NB4 (cell line): ENCODE measurements at regions not wholly inside any gene's neighbourhood (a gene's known extent, or its start where the extent isn't known, plus 50 kb on each side); places are given as distances from the start of the nearest gene placed in this dataset.

Source experiments
- DNase-seq: peaks from one replicate; pipeline ENCODE4 v3.0.0; 2010; ENCODE audit warnings: low read depth
- H3K4me3 ChIP-seq: one replicate; pipeline ENCODE4 v1.5.1; 2011; ENCODE audit warnings: mild to moderate bottlenecking, low read depth, low read length, moderate library complexity
- MYC ChIP-seq: IDR thresholded peaks from 2 replicates; pipeline ENCODE4 v1.6.1; 2011; ENCODE audit warnings: low read depth, low read length
- POLR2A ChIP-seq: IDR thresholded peaks from 2 replicates; pipeline ENCODE4 v1.6.1; 2011; ENCODE audit warnings: mild to moderate bottlenecking; ENCODE audit not compliant: insufficient read length; ENCODE audit errors: extremely low read depth
- TF ChIP-seq, protein P1 (sequence below): IDR thresholded peaks from one replicate; pipeline ENCODE4 v1.5.1; 2012; ENCODE audit warnings: low read depth, low read length
- TF ChIP-seq, protein P2 (sequence below): IDR thresholded peaks from 2 replicates; pipeline ENCODE4 v1.6.1; 2011; ENCODE audit warnings: low read depth, low read length

DNA sequence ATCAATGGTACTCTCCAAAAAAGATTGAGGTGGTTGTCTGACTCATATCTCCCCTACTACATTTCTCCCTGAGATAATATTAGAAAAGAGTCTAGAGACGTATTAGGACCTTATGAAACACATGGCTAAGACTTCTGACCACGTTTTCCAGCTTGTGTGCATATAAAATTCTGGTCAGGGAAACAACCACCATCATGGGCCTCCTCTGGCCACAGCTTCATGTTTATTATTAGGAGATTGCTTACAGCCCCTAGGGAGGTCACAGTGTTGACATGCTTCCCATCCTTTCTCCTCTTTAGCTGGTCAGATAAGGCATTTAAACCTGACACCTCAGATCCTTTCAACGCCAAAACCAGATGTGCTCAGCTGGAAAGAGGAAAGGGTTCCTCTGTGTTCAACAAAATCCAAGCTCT is 620.2 kb downstream of the PLPP3 start:
- TF ChIP-seq, protein P1, sequence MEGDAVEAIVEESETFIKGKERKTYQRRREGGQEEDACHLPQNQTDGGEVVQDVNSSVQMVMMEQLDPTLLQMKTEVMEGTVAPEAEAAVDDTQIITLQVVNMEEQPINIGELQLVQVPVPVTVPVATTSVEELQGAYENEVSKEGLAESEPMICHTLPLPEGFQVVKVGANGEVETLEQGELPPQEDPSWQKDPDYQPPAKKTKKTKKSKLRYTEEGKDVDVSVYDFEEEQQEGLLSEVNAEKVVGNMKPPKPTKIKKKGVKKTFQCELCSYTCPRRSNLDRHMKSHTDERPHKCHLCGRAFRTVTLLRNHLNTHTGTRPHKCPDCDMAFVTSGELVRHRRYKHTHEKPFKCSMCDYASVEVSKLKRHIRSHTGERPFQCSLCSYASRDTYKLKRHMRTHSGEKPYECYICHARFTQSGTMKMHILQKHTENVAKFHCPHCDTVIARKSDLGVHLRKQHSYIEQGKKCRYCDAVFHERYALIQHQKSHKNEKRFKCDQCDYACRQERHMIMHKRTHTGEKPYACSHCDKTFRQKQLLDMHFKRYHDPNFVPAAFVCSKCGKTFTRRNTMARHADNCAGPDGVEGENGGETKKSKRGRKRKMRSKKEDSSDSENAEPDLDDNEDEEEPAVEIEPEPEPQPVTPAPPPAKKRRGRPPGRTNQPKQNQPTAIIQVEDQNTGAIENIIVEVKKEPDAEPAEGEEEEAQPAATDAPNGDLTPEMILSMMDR: no peak
- no peak for TF ChIP-seq POLR2A
- TF ChIP-seq, protein P2, sequence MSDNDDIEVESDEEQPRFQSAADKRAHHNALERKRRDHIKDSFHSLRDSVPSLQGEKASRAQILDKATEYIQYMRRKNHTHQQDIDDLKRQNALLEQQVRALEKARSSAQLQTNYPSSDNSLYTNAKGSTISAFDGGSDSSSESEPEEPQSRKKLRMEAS: no peak
- TF ChIP-seq MYC: no peak
- DNase-seq: no peak
- H3K4me3 ChIP-seq: no peak overlapping the region

DNA sequence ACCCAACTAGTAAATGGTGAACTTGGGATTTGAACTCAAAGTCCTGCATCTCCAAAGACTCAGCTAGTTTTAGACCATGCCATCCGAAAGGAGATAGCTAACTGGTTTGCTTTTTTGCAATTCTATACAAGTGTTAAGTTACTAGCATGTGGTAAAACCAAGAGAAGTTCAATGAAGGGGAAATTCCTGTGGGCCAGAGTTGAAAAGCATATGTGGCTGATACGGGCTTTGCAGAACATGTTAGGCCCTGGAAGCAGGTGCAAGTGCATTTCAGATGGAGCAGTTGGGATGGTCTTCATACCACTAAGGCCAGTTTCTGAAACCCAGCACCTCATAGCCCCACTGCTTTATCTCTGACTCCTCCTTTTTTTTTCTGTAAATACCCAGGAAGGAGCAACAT is 620.9 kb downstream of the PLPP3 start:
- no peak for DNase-seq
- TF ChIP-seq, protein P2: no peak
- TF ChIP-seq POLR2A: no peak
- TF ChIP-seq, protein P1: no peak
- TF ChIP-seq MYC: no peak
- H3K4me3 ChIP-seq: no peak overlapping the region

DNA sequence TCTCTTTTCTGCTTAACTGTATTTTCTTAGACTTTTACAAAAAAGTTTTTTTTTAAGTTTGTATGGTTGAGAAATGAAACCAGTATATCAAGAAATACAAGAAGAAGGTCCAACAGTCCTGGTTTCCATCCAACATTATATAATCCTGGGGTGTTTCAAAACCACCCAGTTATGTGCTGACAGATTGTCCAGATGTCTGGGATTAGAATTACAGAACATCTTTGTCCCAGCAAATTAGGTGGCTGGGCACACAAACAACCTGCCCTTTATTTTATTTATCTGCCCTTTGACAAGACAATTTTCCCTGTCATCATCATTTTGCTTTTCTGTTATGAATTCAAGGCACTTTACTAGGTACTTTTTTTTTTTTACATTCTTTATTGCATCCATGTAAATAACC is 622.1 kb downstream of the PLPP3 start:
- no peak overlapping the region for H3K4me3 ChIP-seq
- DNase-seq: no peak
- TF ChIP-seq MYC: no peak
- TF ChIP-seq, protein P2: no peak
- TF ChIP-seq POLR2A: no peak
- TF ChIP-seq, protein P1: no peak

DNA sequence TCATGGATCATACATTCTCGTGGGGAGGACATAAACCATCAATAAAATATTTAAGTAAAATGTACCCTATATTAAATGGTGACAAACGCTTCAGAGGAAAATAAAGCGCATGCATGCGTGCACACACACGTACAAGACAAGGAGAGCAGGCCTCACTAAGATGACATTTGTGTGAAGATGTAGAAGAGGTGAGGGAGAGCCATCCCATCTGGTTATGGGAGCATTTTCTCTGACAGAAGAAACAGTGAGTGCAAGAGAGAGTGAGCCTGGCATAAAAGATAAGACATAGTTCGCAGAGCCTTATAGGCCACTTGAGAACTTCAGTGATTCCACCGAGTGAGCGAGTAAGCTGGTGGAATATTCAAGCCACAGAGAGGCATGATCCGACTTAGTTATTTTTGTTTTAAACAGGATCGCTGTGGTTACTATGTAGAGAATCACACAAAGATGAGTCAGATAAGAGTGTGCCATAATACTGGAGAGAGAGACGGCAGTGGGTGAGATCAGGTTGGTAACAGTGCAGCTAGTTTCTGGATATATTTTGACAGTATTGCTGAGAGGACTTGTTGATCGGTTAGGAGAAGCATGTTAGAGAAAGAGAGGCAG is 624.2 kb downstream of the PLPP3 start:
- TF ChIP-seq POLR2A (no peak), MYC (no peak)
- TF ChIP-seq, protein P1: no peak
- TF ChIP-seq, protein P2: no peak
- DNase-seq: no peak
- no peak overlapping the region for H3K4me3 ChIP-seq

DNA sequence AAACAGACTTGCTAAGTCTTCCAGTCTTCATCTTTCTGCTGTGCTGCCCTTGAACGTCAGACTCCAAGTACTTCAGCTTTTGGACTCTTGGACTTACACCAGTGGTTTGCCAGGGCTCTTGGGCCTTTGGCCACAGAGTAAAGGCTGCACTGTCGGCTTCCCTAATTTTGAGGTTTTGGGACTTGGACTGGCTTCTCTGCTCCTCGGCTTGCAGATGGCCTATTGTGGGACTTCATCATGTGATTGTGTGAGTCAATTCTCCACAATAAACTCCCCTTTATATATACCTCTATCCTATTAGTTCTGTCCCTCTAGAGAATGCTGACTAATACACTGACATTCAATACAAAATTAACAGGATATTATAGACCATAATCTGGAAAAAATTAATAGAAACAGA is 628.1 kb downstream of the PLPP3 start:
- TF ChIP-seq, protein P2: no peak
- TF ChIP-seq MYC: no peak
- no peak for TF ChIP-seq POLR2A
- TF ChIP-seq, protein P1: no peak
- no peak for DNase-seq
- no peak overlapping the region for H3K4me3 ChIP-seq
